GM18508 (cell line): ENCODE measurements at regions not wholly inside any gene's neighbourhood (a gene's known extent, or its start where the extent isn't known, plus 50 kb on each side); places are given as distances from the start of the nearest gene placed in this dataset.

Source experiments
- ATAC-seq: cut with Tn5 transposase; IDR thresholded peaks from one replicate; pipeline ENCODE4 v1.9.1; 2021; ENCODE audit warnings: moderate number of reproducible peaks; ENCODE audit not compliant: insufficient read depth, unreplicated experiment

- no peak for ATAC-seq
Observed at GRCh38 chr1:177511036-177511435, 340.3 kb downstream of the BRINP2 start.

- no peak for ATAC-seq
Observed at GRCh38 chr1:177505905-177506590, 335.3 kb downstream of the BRINP2 start.

GRCh38 chr1:177495878-177496277, 325.1 kb downstream of the BRINP2 start:
- no peak for ATAC-seq

- no peak for ATAC-seq
Observed at GRCh38 chr1:177490786-177491185, 320.0 kb downstream of the BRINP2 start.

- no peak for ATAC-seq
Observed at GRCh38 chr1:177490036-177490639, 319.4 kb downstream of the BRINP2 start.

GRCh38 chr1:177488722-177489121, 318.0 kb downstream of the BRINP2 start:
- no peak for ATAC-seq

- ATAC-seq, result no peak
Observed at GRCh38 chr1:177487481-177487880, 316.7 kb downstream of the BRINP2 start.

GRCh38 chr1:177480741-177481305, 310.1 kb downstream of the BRINP2 start:
- no peak for ATAC-seq

GRCh38 chr1:177479600-177479999, 308.8 kb downstream of the BRINP2 start:
- ATAC-seq, result no peak

- no peak for ATAC-seq
Observed at GRCh38 chr1:177476676-177477075, 305.9 kb downstream of the BRINP2 start.

- no peak for ATAC-seq
Observed at GRCh38 chr1:177472567-177472966, 301.8 kb downstream of the BRINP2 start.

- ATAC-seq, result no peak
Observed at GRCh38 chr1:177471244-177471643, 300.5 kb downstream of the BRINP2 start.

GRCh38 chr1:177469519-177469918, 298.8 kb downstream of the BRINP2 start:
- no peak for ATAC-seq

- no peak for ATAC-seq
Observed at GRCh38 chr1:177466286-177466685, 295.5 kb downstream of the BRINP2 start.

GRCh38 chr1:177464686-177465085, 293.9 kb downstream of the BRINP2 start:
- ATAC-seq, result no peak

GRCh38 chr1:177451191-177451590, 280.4 kb downstream of the BRINP2 start:
- no peak for ATAC-seq

GRCh38 chr1:177448652-177449357, 278.0 kb downstream of the BRINP2 start:
- ATAC-seq, result no peak

- ATAC-seq, result no peak
Observed at GRCh38 chr1:177448036-177448615, 277.4 kb downstream of the BRINP2 start.

- no peak for ATAC-seq
Observed at GRCh38 chr1:177444997-177445746, 274.4 kb downstream of the BRINP2 start.

- ATAC-seq, result no peak
Observed at GRCh38 chr1:177443003-177443402, 272.2 kb downstream of the BRINP2 start.
